ENCODE measurements at regions not wholly inside any gene's neighbourhood (a gene's known extent, or its start where the extent isn't known, plus 50 kb on each side); places are given as distances from the start of the nearest gene placed in this dataset.
A peak's percentile ranks its signal among the peaks of the same experiment; 100 is the strongest.

GRCh38 chr22:25395915-25396314 is 168.6 kb upstream of the GRK3 start (continued):
- TF ChIP-seq ZNF350 (CRISPR knock-in tag; IDR thresholded peaks at IDR 0.05; ENCODE audit: borderline replicate concordance, low read depth) (no peak), HMG20B (CRISPR knock-in tag; conservative IDR thresholded peaks at IDR 0.05) (peak; percentile 38; the same call in 1 of the 2 replicates), AGO1 (IDR thresholded peaks at IDR 0.05; ENCODE audit: low read depth, low read length, poor library complexity, severe bottlenecking) (no peak), TEAD2 (CRISPR knock-in tag; IDR thresholded peaks at IDR 0.05) (no peak), ZNF780A (CRISPR knock-in tag; IDR thresholded peaks at IDR 0.05) (no peak), POLR2AphosphoS5 (IDR thresholded peaks at IDR 0.05; ENCODE audit: low read depth, low read length) (no peak), ZNF329 (CRISPR knock-in tag; IDR thresholded peaks at IDR 0.05; ENCODE audit: low read depth) (no peak), RFXANK (CRISPR knock-in tag; IDR thresholded peaks at IDR 0.05) (no peak), BRCA1 (CRISPR knock-in tag; IDR thresholded peaks at IDR 0.05) (no peak), KAT2B (IDR thresholded peaks at IDR 0.05; ENCODE audit: borderline replicate concordance, low read depth, low read length) (no peak), FOXP1 (IDR thresholded peaks at IDR 0.05) (no peak), FOXP1 (CRISPR knock-in tag; IDR thresholded peaks at IDR 0.05) (peak; percentile 79; the same call in 1 of the 2 replicates), STAT6 (CRISPR knock-in tag; IDR thresholded peaks at IDR 0.05; ENCODE audit: borderline replicate concordance) (no peak), ZNF703 (CRISPR knock-in tag; IDR thresholded peaks at IDR 0.05; ENCODE audit: borderline replicate concordance) (no peak), ZNF766 (CRISPR knock-in tag; IDR thresholded peaks at IDR 0.05; ENCODE audit: borderline replicate concordance) (no peak)
- TF ChIP-seq, protein P1, sequence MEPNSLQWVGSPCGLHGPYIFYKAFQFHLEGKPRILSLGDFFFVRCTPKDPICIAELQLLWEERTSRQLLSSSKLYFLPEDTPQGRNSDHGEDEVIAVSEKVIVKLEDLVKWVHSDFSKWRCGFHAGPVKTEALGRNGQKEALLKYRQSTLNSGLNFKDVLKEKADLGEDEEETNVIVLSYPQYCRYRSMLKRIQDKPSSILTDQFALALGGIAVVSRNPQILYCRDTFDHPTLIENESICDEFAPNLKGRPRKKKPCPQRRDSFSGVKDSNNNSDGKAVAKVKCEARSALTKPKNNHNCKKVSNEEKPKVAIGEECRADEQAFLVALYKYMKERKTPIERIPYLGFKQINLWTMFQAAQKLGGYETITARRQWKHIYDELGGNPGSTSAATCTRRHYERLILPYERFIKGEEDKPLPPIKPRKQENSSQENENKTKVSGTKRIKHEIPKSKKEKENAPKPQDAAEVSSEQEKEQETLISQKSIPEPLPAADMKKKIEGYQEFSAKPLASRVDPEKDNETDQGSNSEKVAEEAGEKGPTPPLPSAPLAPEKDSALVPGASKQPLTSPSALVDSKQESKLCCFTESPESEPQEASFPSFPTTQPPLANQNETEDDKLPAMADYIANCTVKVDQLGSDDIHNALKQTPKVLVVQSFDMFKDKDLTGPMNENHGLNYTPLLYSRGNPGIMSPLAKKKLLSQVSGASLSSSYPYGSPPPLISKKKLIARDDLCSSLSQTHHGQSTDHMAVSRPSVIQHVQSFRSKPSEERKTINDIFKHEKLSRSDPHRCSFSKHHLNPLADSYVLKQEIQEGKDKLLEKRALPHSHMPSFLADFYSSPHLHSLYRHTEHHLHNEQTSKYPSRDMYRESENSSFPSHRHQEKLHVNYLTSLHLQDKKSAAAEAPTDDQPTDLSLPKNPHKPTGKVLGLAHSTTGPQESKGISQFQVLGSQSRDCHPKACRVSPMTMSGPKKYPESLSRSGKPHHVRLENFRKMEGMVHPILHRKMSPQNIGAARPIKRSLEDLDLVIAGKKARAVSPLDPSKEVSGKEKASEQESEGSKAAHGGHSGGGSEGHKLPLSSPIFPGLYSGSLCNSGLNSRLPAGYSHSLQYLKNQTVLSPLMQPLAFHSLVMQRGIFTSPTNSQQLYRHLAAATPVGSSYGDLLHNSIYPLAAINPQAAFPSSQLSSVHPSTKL (CRISPR knock-in tag; IDR thresholded peaks at IDR 0.05): peak; percentile 67
- TF ChIP-seq, protein P2, sequence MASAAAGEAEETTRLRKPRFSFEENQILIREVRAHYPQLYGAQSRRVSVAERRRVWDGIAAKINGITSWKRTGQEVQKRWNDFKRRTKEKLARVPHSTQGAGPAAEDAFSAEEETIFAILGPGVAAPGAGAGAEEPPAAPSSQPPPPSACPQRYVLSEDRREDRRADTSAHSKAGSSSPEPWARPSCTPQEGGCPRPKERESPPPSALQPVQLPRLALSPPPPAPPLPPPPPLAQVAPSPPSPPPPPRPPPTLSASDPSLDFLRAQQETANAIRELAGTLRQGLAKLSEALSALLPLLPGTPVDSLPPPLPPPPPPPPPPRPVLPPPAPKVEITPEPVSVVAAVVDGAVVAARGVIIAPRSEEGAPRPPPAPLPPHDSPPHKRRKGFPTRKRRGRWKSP (CRISPR knock-in tag; IDR thresholded peaks at IDR 0.05): no peak
- TF ChIP-seq, protein P3, sequence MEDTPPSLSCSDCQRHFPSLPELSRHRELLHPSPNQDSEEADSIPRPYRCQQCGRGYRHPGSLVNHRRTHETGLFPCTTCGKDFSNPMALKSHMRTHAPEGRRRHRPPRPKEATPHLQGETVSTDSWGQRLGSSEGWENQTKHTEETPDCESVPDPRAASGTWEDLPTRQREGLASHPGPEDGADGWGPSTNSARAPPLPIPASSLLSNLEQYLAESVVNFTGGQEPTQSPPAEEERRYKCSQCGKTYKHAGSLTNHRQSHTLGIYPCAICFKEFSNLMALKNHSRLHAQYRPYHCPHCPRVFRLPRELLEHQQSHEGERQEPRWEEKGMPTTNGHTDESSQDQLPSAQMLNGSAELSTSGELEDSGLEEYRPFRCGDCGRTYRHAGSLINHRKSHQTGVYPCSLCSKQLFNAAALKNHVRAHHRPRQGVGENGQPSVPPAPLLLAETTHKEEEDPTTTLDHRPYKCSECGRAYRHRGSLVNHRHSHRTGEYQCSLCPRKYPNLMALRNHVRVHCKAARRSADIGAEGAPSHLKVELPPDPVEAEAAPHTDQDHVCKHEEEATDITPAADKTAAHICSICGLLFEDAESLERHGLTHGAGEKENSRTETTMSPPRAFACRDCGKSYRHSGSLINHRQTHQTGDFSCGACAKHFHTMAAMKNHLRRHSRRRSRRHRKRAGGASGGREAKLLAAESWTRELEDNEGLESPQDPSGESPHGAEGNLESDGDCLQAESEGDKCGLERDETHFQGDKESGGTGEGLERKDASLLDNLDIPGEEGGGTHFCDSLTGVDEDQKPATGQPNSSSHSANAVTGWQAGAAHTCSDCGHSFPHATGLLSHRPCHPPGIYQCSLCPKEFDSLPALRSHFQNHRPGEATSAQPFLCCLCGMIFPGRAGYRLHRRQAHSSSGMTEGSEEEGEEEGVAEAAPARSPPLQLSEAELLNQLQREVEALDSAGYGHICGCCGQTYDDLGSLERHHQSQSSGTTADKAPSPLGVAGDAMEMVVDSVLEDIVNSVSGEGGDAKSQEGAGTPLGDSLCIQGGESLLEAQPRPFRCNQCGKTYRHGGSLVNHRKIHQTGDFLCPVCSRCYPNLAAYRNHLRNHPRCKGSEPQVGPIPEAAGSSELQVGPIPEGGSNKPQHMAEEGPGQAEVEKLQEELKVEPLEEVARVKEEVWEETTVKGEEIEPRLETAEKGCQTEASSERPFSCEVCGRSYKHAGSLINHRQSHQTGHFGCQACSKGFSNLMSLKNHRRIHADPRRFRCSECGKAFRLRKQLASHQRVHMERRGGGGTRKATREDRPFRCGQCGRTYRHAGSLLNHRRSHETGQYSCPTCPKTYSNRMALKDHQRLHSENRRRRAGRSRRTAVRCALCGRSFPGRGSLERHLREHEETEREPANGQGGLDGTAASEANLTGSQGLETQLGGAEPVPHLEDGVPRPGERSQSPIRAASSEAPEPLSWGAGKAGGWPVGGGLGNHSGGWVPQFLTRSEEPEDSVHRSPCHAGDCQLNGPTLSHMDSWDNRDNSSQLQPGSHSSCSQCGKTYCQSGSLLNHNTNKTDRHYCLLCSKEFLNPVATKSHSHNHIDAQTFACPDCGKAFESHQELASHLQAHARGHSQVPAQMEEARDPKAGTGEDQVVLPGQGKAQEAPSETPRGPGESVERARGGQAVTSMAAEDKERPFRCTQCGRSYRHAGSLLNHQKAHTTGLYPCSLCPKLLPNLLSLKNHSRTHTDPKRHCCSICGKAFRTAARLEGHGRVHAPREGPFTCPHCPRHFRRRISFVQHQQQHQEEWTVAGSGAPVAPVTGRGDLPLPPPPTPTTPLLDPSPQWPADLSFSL (CRISPR knock-in tag; IDR thresholded peaks at IDR 0.05): no peak

Measured in HepG2 (cell line).